ENCODE measurements at regions not wholly inside any gene's neighbourhood (a gene's known extent, or its start where the extent isn't known, plus 50 kb on each side); places are given as distances from the start of the nearest gene placed in this dataset.

- Histone ChIP-seq H3K27ac (replicated peaks) (0 out of 2 replicates have a peak overlapping the region, but pooled peaks have one; percentile 18), H3K27me3 (ENCODE audit: insufficient read depth, poor library complexity, severe bottlenecking) (no peaks in the 10 kb centered on the region), H3K4me3 (replicated peaks; ENCODE audit: insufficient read depth, low read length) (no peak overlapping the region)
- DNase-seq (ENCODE audit: low read depth in 1 of 2, low spot score in 1 of 2): peak in 1 of 2 experiments; percentile 35
- TF ChIP-seq GABPA (IDR thresholded peaks at IDR 0.05; ENCODE audit: low read depth) (no peak), POLR2AphosphoS5 (IDR thresholded peaks at IDR 0.05; ENCODE audit: low read depth) (no peak), REST (IDR thresholded peaks at IDR 0.05; ENCODE audit: insufficient replicate concordance, low read depth) (no peak), SPI1 (IDR thresholded peaks at IDR 0.05; ENCODE audit: borderline replicate concordance, low read depth) (peak; percentile 98)
- TF ChIP-seq, protein P1, sequence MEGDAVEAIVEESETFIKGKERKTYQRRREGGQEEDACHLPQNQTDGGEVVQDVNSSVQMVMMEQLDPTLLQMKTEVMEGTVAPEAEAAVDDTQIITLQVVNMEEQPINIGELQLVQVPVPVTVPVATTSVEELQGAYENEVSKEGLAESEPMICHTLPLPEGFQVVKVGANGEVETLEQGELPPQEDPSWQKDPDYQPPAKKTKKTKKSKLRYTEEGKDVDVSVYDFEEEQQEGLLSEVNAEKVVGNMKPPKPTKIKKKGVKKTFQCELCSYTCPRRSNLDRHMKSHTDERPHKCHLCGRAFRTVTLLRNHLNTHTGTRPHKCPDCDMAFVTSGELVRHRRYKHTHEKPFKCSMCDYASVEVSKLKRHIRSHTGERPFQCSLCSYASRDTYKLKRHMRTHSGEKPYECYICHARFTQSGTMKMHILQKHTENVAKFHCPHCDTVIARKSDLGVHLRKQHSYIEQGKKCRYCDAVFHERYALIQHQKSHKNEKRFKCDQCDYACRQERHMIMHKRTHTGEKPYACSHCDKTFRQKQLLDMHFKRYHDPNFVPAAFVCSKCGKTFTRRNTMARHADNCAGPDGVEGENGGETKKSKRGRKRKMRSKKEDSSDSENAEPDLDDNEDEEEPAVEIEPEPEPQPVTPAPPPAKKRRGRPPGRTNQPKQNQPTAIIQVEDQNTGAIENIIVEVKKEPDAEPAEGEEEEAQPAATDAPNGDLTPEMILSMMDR (IDR thresholded peaks at IDR 0.05; ENCODE audit: insufficient read depth, low read length): no peak
These were observed 387.0 kb upstream of the SEMA3D start for GRCh38 chr7:85573844-85574243.

GRCh38 chr7:85573346-85573745, 386.5 kb upstream of the SEMA3D start:
- H3K4me3 ChIP-seq (replicated peaks; ENCODE audit: insufficient read depth, low read length): no peak overlapping the region
- H3K27ac ChIP-seq (replicated peaks): 0 out of 2 replicates have a peak overlapping the region, but pooled peaks have one; percentile 18
- H3K27me3 ChIP-seq (ENCODE audit: insufficient read depth, poor library complexity, severe bottlenecking): no peaks in the 10 kb centered on the region
- TF ChIP-seq REST (IDR thresholded peaks at IDR 0.05; ENCODE audit: insufficient replicate concordance, low read depth) (no peak), GABPA (IDR thresholded peaks at IDR 0.05; ENCODE audit: low read depth) (no peak), SPI1 (IDR thresholded peaks at IDR 0.05; ENCODE audit: borderline replicate concordance, low read depth) (no peak), POLR2AphosphoS5 (IDR thresholded peaks at IDR 0.05; ENCODE audit: low read depth) (no peak)
- TF ChIP-seq, protein P1 (IDR thresholded peaks at IDR 0.05; ENCODE audit: insufficient read depth, low read length): no peak
- DNase-seq (ENCODE audit: low read depth in 1 of 2, low spot score in 1 of 2): no peak

- TF ChIP-seq GABPA (IDR thresholded peaks at IDR 0.05; ENCODE audit: low read depth) (no peak), SPI1 (IDR thresholded peaks at IDR 0.05; ENCODE audit: borderline replicate concordance, low read depth) (no peak), POLR2AphosphoS5 (IDR thresholded peaks at IDR 0.05; ENCODE audit: low read depth) (no peak), REST (IDR thresholded peaks at IDR 0.05; ENCODE audit: insufficient replicate concordance, low read depth) (no peak)
- TF ChIP-seq, protein P1 (IDR thresholded peaks at IDR 0.05; ENCODE audit: insufficient read depth, low read length): no peak
- Histone ChIP-seq H3K27ac (replicated peaks) (no peak overlapping the region), H3K27me3 (ENCODE audit: insufficient read depth, poor library complexity, severe bottlenecking) (no peaks in the 10 kb centered on the region), H3K4me3 (replicated peaks; ENCODE audit: insufficient read depth, low read length) (no peak overlapping the region)
- no peak for DNase-seq (ENCODE audit: low read depth in 1 of 2, low spot score in 1 of 2)
These were observed 384.0 kb upstream of the SEMA3D start for GRCh38 chr7:85570898-85571297.

All from HL-60 (cell line).